ENCODE measurements at regions not wholly inside any gene's neighbourhood (a gene's known extent, or its start where the extent isn't known, plus 50 kb on each side); places are given as distances from the start of the nearest gene placed in this dataset.

- H2AK5ac ChIP-seq (ENCODE audit: low read depth, low read length): no peak overlapping the region
- H2BK120ac ChIP-seq (ENCODE audit: low read depth, low read length): no peak overlapping the region
- no peak overlapping the region for H2AFZ ChIP-seq (replicated peaks; ENCODE audit: low read length, poor library complexity)
- H2BK20ac ChIP-seq (ENCODE audit: low read depth, low read length): no peak overlapping the region
- TF ChIP-seq ELK1 (IDR thresholded peaks at IDR 0.05; ENCODE audit: borderline replicate concordance, low read depth, low read length): no peak
- TF ChIP-seq RFX5 (IDR thresholded peaks at IDR 0.05; ENCODE audit: low read depth, low read length): no peak
- no peak for TF ChIP-seq FOS (IDR thresholded peaks at IDR 0.05; ENCODE audit: low read depth, low read length)
- TF ChIP-seq SMC3 (IDR thresholded peaks at IDR 0.05; ENCODE audit: low read depth, low read length): no peak
- TF ChIP-seq CEBPB (IDR thresholded peaks at IDR 0.05; ENCODE audit: low read depth, low read length): no peak
- TF ChIP-seq RAD21 (IDR thresholded peaks at IDR 0.05; ENCODE audit: low read length): no peak
- TF ChIP-seq BHLHE40 (IDR thresholded peaks at IDR 0.05; ENCODE audit: low read depth, low read length): no peak
- TF ChIP-seq RCOR1 (IDR thresholded peaks at IDR 0.05; ENCODE audit: insufficient replicate concordance, low read length): no peak
- TF ChIP-seq, protein P1, sequence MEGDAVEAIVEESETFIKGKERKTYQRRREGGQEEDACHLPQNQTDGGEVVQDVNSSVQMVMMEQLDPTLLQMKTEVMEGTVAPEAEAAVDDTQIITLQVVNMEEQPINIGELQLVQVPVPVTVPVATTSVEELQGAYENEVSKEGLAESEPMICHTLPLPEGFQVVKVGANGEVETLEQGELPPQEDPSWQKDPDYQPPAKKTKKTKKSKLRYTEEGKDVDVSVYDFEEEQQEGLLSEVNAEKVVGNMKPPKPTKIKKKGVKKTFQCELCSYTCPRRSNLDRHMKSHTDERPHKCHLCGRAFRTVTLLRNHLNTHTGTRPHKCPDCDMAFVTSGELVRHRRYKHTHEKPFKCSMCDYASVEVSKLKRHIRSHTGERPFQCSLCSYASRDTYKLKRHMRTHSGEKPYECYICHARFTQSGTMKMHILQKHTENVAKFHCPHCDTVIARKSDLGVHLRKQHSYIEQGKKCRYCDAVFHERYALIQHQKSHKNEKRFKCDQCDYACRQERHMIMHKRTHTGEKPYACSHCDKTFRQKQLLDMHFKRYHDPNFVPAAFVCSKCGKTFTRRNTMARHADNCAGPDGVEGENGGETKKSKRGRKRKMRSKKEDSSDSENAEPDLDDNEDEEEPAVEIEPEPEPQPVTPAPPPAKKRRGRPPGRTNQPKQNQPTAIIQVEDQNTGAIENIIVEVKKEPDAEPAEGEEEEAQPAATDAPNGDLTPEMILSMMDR (conservative IDR thresholded peaks at IDR 0.05; ENCODE audit: low read depth, low read length): no peak
- TF ChIP-seq MAZ (IDR thresholded peaks at IDR 0.05; ENCODE audit: borderline replicate concordance, low read depth, low read length): no peak
- no peak overlapping the region for H2BK5ac ChIP-seq (ENCODE audit: low read depth, low read length, poor library complexity, severe bottlenecking)
- no peaks in the 10 kb centered on the region for H3K27me3 ChIP-seq (ENCODE audit: control insufficient read depth, insufficient read depth, low read length)
- H3K4me2 ChIP-seq (ENCODE audit: low read depth, low read length): no peak overlapping the region
- peaks cover 19% of the 10 kb centered on the region for H3K9me3 ChIP-seq (ENCODE audit: control insufficient read depth, insufficient read depth, low read length)
- intact Hi-C loops (cut with micrococcal nuclease): no loop called here
- in situ Hi-C loops (cut with MboI; ENCODE audit: low sequenced_read_pairs): no loop called here
- H4K91ac ChIP-seq (ENCODE audit: insufficient read depth, low read depth, low read length): no peak overlapping the region
- H3K9me1 ChIP-seq (ENCODE audit: insufficient read depth, low read length): no peaks in the 10 kb centered on the region
- H3K18ac ChIP-seq (ENCODE audit: low read depth, low read length): no peak overlapping the region
- H3K23ac ChIP-seq (ENCODE audit: low read depth, low read length): no peak overlapping the region
- no peak overlapping the region for H3K14ac ChIP-seq (replicated peaks; ENCODE audit: low read depth, low read length)
- H3K4ac ChIP-seq (ENCODE audit: low read depth, low read length): no peak overlapping the region
- no peak overlapping the region for H3K4me3 ChIP-seq (ENCODE audit: insufficient read depth, low read depth, low read length)
- WGBS, 2 experiments (ENCODE audit: extremely low coverage in 2 of 2, insufficient read length in 1 of 2): 68% methylated on average over 4 of the region's 27 CpGs; no CpG with 5 or more reads in 1 of the 2 experiments
- H4K5ac ChIP-seq (ENCODE audit: low read depth, low read length): no peak overlapping the region
- no peak overlapping the region for H3K9ac ChIP-seq (ENCODE audit: low read depth, low read length)
- H3K4me1 ChIP-seq (ENCODE audit: control insufficient read depth, insufficient read depth, low read length): no peaks in the 10 kb centered on the region
- H4K8ac ChIP-seq (ENCODE audit: low read depth in 2 of 2, low read length in 2 of 2): no peak overlapping the region
- no peak overlapping the region for H2BK15ac ChIP-seq (ENCODE audit: low read depth, low read length)
- no peak overlapping the region for H2AK9ac ChIP-seq (replicated peaks; ENCODE audit: low read depth, low read length, poor library complexity)
- no peaks in the 10 kb centered on the region for H3K36me3 ChIP-seq (ENCODE audit: control insufficient read depth, insufficient read depth, low read length)
- H3K56ac ChIP-seq (ENCODE audit: extremely low read depth, insufficient read depth, low read length): no peak overlapping the region
- no peaks in the 10 kb centered on the region for H3K79me1 ChIP-seq (ENCODE audit: low read depth in 1 of 2, low read length in 2 of 2)
- POLR2A ChIA-PET (ENCODE audit: unreplicated experiment): no interaction called here
- ATAC-seq (ENCODE audit: low read depth): no peak
- BruUV-seq (replicated peaks): no TSS peak
- CTCF ChIA-PET: no interaction called here
- dilution Hi-C loops (cut with HindIII; ENCODE audit: low sequenced_read_pairs, unreplicated experiment): no loop called here
- no peak for DNase-seq
- H3K27ac ChIP-seq (ENCODE audit: insufficient read depth, low read length): no peak overlapping the region
- H4K20me1 ChIP-seq (ENCODE audit: insufficient read depth, low read length): no peaks in the 10 kb centered on the region
These were observed 470.1 kb upstream of the ADARB2 start for GRCh38 chr10:2207246-2207922.
